ENCODE measurements at regions not wholly inside any gene's neighbourhood (a gene's known extent, or its start where the extent isn't known, plus 50 kb on each side); places are given as distances from the start of the nearest gene placed in this dataset.

DNA sequence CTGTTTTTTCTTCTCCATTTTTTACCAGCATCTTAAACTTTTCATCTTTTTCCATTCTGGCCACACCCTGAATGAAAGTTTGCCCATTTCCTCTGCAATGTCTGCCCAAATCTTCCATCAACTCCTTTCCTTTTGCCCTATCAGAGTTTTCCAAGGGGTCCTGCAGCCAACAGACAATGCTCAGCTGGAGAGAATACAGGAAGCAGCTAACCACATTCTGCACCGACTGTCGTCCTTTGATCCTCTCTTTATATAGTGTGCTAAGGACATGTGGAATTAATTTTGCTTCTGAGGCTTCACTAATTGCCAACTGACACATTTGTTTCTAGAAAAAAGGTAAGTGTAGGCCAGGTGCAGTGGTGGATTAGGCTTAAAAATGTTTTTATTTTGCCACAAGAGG, 50.5 kb upstream of the DLX2 start:
- Histone ChIP-seq H2BK5ac (ENCODE audit: low read length) (no peak overlapping the region), H3K4ac (ENCODE audit: low read length) (no peak overlapping the region), H3K27me3 (ENCODE audit: control insufficient read depth in 3 of 3, insufficient read depth in 3 of 3, low read depth in 1 of 3, low read length in 3 of 3) (peaks cover 0 to 11% (median 0%) of the 10 kb centered on the region in 3 experiments), H2AK5ac (ENCODE audit: low read depth, low read length) (no peak overlapping the region), H2BK15ac (ENCODE audit: low read length) (no peak overlapping the region), H3K18ac (ENCODE audit: low read length) (no peak overlapping the region), H4K8ac (ENCODE audit: low read depth, low read length) (no peak overlapping the region), H3K9me3 (replicated peaks in 1 of 2; ENCODE audit: control insufficient read depth in 2 of 2, insufficient read depth in 1 of 2, low read depth in 1 of 2, low read length in 2 of 2) (no peaks in the 10 kb centered on the region), H3K4me3 (ENCODE audit: low read length in 2 of 2) (no peak overlapping the region), H3K9ac (ENCODE audit: low read depth, low read length, poor library complexity) (no peak overlapping the region), H3K23ac (ENCODE audit: low read depth, low read length, poor library complexity) (no peak overlapping the region), H2BK12ac (ENCODE audit: low read length) (no peak overlapping the region), H3K36me3 (replicated peaks in 1 of 2; ENCODE audit: control insufficient read depth in 2 of 2, insufficient read depth in 2 of 2, low read length in 2 of 2) (no peaks in the 10 kb centered on the region), H3K79me1 (ENCODE audit: low read depth, low read length) (no peaks in the 10 kb centered on the region), H3K27ac (replicated peaks; ENCODE audit: low read length) (no peak overlapping the region), H2AFZ (ENCODE audit: low read length) (peak overlapping the region; percentile 34), H2BK120ac (ENCODE audit: low read depth, low read length) (no peak overlapping the region), H3K4me2 (ENCODE audit: insufficient read depth, low read length, poor library complexity, severe bottlenecking) (no peak overlapping the region), H4K91ac (ENCODE audit: low read depth, low read length, poor library complexity) (no peak overlapping the region), H3K14ac (ENCODE audit: low read length) (no peak overlapping the region), H3K4me1 (ENCODE audit: control insufficient read depth in 2 of 2, insufficient read depth in 1 of 2, low read depth in 1 of 2, low read length in 2 of 2) (no peaks in the 10 kb centered on the region)
- no CpG with 5 or more reads among the region's 2 CpGs for WGBS, 2 donors (ENCODE audit: extremely low coverage in 2 of 2, insufficient read length in 2 of 2, insufficient replicate concordance in 1 of 2)
- DNase-seq (ENCODE audit: low spot score): no peak

DNA sequence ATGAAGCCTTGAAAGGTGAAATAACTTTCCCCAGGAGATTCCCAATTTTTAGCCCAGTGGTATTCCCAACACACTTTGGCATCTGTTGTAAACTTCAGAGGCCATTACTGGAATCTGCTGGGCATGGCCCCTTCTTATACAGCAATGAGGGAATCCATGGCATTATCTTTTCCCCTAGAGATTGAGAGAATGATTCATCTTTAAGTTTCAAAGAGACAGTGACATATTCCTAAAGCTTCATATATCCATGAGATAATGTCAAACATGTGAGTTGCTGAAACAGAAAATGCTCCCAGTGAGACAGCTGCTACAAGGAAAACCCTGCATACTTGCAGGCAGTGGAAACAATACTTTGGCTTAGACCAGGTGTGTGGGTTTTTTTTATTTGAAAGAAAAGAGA, 51.1 kb upstream of the DLX2 start:
- H3K4me1 ChIP-seq (ENCODE audit: control insufficient read depth in 2 of 2, insufficient read depth in 1 of 2, low read depth in 1 of 2, low read length in 2 of 2): no peaks in the 10 kb centered on the region
- no peak overlapping the region for H2BK15ac ChIP-seq (ENCODE audit: low read length)
- no peak overlapping the region for H3K23ac ChIP-seq (ENCODE audit: low read depth, low read length, poor library complexity)
- H2AFZ ChIP-seq (ENCODE audit: low read length): no peak overlapping the region
- H3K18ac ChIP-seq (ENCODE audit: low read length): no peak overlapping the region
- DNase-seq (ENCODE audit: low spot score): no peak
- H3K4me3 ChIP-seq (ENCODE audit: low read length in 2 of 2): no peak overlapping the region
- H2AK5ac ChIP-seq (ENCODE audit: low read depth, low read length): no peak overlapping the region
- no peak overlapping the region for H2BK120ac ChIP-seq (ENCODE audit: low read depth, low read length)
- no peaks in the 10 kb centered on the region for H3K79me1 ChIP-seq (ENCODE audit: low read depth, low read length)
- no peak overlapping the region for H3K14ac ChIP-seq (ENCODE audit: low read length)
- H3K4me2 ChIP-seq (ENCODE audit: insufficient read depth, low read length, poor library complexity, severe bottlenecking): no peak overlapping the region
- no peak overlapping the region for H3K4ac ChIP-seq (ENCODE audit: low read length)
- no peak overlapping the region for H4K91ac ChIP-seq (ENCODE audit: low read depth, low read length, poor library complexity)
- H2BK12ac ChIP-seq (ENCODE audit: low read length): no peak overlapping the region
- no peak overlapping the region for H3K9ac ChIP-seq (ENCODE audit: low read depth, low read length, poor library complexity)
- no peak overlapping the region for H4K8ac ChIP-seq (ENCODE audit: low read depth, low read length)
- H3K27me3 ChIP-seq (ENCODE audit: control insufficient read depth in 3 of 3, insufficient read depth in 3 of 3, low read depth in 1 of 3, low read length in 3 of 3): peaks cover 0 to 13% (median 0%) of the 10 kb centered on the region in 3 experiments
- H3K9me3 ChIP-seq (replicated peaks in 1 of 2; ENCODE audit: control insufficient read depth in 2 of 2, insufficient read depth in 1 of 2, low read depth in 1 of 2, low read length in 2 of 2): no peaks in the 10 kb centered on the region
- H3K27ac ChIP-seq (replicated peaks; ENCODE audit: low read length): no peak overlapping the region
- H3K36me3 ChIP-seq (replicated peaks in 1 of 2; ENCODE audit: control insufficient read depth in 2 of 2, insufficient read depth in 2 of 2, low read length in 2 of 2): no peaks in the 10 kb centered on the region
- H2BK5ac ChIP-seq (ENCODE audit: low read length): no peak overlapping the region

DNA sequence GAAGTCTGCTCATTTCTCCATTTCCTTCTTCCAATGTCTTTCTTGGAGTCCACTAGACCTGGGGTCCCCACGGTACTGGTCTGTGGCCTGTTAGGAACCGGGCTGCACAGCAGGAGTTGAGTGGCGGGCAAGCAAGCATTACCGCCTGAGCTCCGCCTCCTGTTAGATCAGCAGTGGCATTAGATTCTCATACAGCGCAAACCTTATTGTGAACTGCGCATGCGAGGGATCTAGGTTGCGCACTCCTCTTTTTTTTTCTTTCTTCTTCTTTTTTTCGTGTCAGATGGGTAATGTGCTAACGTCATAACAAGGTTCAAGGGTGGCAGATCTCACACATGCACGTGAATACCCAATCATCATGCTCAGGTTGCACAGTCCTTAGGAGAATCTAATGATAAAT, 53.1 kb upstream of the DLX2 start:
- Histone ChIP-seq H2BK120ac (ENCODE audit: low read depth, low read length) (no peak overlapping the region), H3K27ac (replicated peaks; ENCODE audit: low read length) (no peak overlapping the region), H2AK5ac (ENCODE audit: low read depth, low read length) (no peak overlapping the region), H4K8ac (ENCODE audit: low read depth, low read length) (no peak overlapping the region), H3K79me1 (ENCODE audit: low read depth, low read length) (no peaks in the 10 kb centered on the region), H3K9ac (ENCODE audit: low read depth, low read length, poor library complexity) (no peak overlapping the region), H3K4ac (ENCODE audit: low read length) (no peak overlapping the region), H3K4me3 (ENCODE audit: low read length in 2 of 2) (no peak overlapping the region), H3K27me3 (ENCODE audit: control insufficient read depth in 3 of 3, insufficient read depth in 3 of 3, low read depth in 1 of 3, low read length in 3 of 3) (peaks cover 0 to 15% (median 0%) of the 10 kb centered on the region in 3 experiments), H3K36me3 (replicated peaks in 1 of 2; ENCODE audit: control insufficient read depth in 2 of 2, insufficient read depth in 2 of 2, low read length in 2 of 2) (no peaks in the 10 kb centered on the region), H3K23ac (ENCODE audit: low read depth, low read length, poor library complexity) (no peak overlapping the region), H2BK12ac (ENCODE audit: low read length) (no peak overlapping the region), H4K91ac (ENCODE audit: low read depth, low read length, poor library complexity) (no peak overlapping the region), H3K14ac (ENCODE audit: low read length) (no peak overlapping the region), H3K18ac (ENCODE audit: low read length) (no peak overlapping the region), H3K9me3 (replicated peaks in 1 of 2; ENCODE audit: control insufficient read depth in 2 of 2, insufficient read depth in 1 of 2, low read depth in 1 of 2, low read length in 2 of 2) (peaks cover 0 to 1% of the 10 kb centered on the region in 2 donors), H3K4me2 (ENCODE audit: insufficient read depth, low read length, poor library complexity, severe bottlenecking) (no peak overlapping the region), H2AFZ (ENCODE audit: low read length) (no peak overlapping the region), H2BK5ac (ENCODE audit: low read length) (no peak overlapping the region), H3K4me1 (ENCODE audit: control insufficient read depth in 2 of 2, insufficient read depth in 1 of 2, low read depth in 1 of 2, low read length in 2 of 2) (no peaks in the 10 kb centered on the region), H2BK15ac (ENCODE audit: low read length) (no peak overlapping the region)
- WGBS, 2 donors (ENCODE audit: extremely low coverage in 2 of 2, insufficient read length in 2 of 2, insufficient replicate concordance in 1 of 2): no CpG with 5 or more reads among the region's 12 CpGs
- DNase-seq (ENCODE audit: low spot score): no peak

DNA sequence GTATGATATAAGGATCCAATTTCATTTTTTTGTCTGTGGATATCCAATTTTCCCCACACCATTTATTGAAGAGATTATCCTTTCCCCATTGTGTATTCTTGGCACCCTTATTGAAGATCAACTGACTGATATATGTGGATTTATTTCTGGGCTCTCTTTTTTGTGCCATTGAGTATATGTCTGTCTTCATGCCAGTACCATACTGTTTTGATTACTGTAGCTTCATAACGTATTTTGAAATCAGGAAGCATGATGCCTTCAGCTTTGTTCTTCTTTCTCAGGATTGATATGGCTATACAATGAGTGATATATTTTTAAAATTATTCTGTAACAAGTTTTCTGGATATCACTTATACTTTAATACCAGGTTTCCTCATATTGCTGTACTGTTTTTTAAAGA, 58.1 kb upstream of the DLX2 start:
- no peaks in the 10 kb centered on the region for H3K36me3 ChIP-seq (replicated peaks in 1 of 2; ENCODE audit: control insufficient read depth in 2 of 2, insufficient read depth in 2 of 2, low read length in 2 of 2)
- peaks cover 0 to 4% of the 10 kb centered on the region in 2 donors for H3K4me1 ChIP-seq (ENCODE audit: control insufficient read depth in 2 of 2, insufficient read depth in 1 of 2, low read depth in 1 of 2, low read length in 2 of 2)
- peaks cover 2 to 3% of the 10 kb centered on the region in 2 donors for H3K9me3 ChIP-seq (replicated peaks in 1 of 2; ENCODE audit: control insufficient read depth in 2 of 2, insufficient read depth in 1 of 2, low read depth in 1 of 2, low read length in 2 of 2)
- DNase-seq (ENCODE audit: low spot score): no peak
- no peak overlapping the region for H3K18ac ChIP-seq (ENCODE audit: low read length)
- no peak overlapping the region for H4K8ac ChIP-seq (ENCODE audit: low read depth, low read length)
- H3K4me2 ChIP-seq (ENCODE audit: insufficient read depth, low read length, poor library complexity, severe bottlenecking): no peak overlapping the region
- no peak overlapping the region for H2AK5ac ChIP-seq (ENCODE audit: low read depth, low read length)
- WGBS, 2 donors (ENCODE audit: extremely low coverage in 2 of 2, insufficient read length in 2 of 2, insufficient replicate concordance in 1 of 2): no CpG with 5 or more reads among the region's 1 CpG
- H4K91ac ChIP-seq (ENCODE audit: low read depth, low read length, poor library complexity): no peak overlapping the region
- peaks cover 0 to 7% (median 0%) of the 10 kb centered on the region in 3 experiments for H3K27me3 ChIP-seq (ENCODE audit: control insufficient read depth in 3 of 3, insufficient read depth in 3 of 3, low read depth in 1 of 3, low read length in 3 of 3)
- H3K4ac ChIP-seq (ENCODE audit: low read length): no peak overlapping the region
- no peak overlapping the region for H3K4me3 ChIP-seq (ENCODE audit: low read length in 2 of 2)
- H2BK15ac ChIP-seq (ENCODE audit: low read length): no peak overlapping the region
- no peak overlapping the region for H3K27ac ChIP-seq (replicated peaks; ENCODE audit: low read length)
- no peak overlapping the region for H2AFZ ChIP-seq (ENCODE audit: low read length)
- H3K14ac ChIP-seq (ENCODE audit: low read length): no peak overlapping the region
- H2BK12ac ChIP-seq (ENCODE audit: low read length): no peak overlapping the region
- H3K79me1 ChIP-seq (ENCODE audit: low read depth, low read length): peaks cover 2% of the 10 kb centered on the region
- H3K23ac ChIP-seq (ENCODE audit: low read depth, low read length, poor library complexity): no peak overlapping the region
- H3K9ac ChIP-seq (ENCODE audit: low read depth, low read length, poor library complexity): no peak overlapping the region
- no peak overlapping the region for H2BK5ac ChIP-seq (ENCODE audit: low read length)
- no peak overlapping the region for H2BK120ac ChIP-seq (ENCODE audit: low read depth, low read length)
